ENCODE measurements at regions not wholly inside any gene's neighbourhood (a gene's known extent, or its start where the extent isn't known, plus 50 kb on each side); places are given as distances from the start of the nearest gene placed in this dataset.

DNA sequence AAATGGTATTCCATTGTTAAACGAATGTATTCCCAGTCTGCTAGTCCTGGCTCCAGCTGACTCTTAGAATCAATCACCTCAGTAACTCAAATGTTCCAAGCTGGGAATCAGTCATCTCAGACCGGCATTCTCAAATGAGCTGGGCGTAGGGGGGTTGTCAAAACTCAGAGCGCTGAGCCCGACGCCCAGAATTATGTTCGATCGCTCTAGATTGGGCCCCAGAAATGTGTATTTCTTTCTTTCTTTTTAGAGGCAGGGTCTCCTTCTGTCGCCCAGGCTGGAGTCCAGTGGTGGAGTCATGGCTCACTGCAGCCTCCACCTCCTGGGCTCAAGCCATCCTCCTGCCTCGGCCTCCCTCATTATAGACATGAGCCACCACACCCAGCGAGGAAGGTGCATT is 99.3 kb upstream of the IGF1R start:
- no peak for TF ChIP-seq EZH2 (IDR thresholded peaks at IDR 0.05; ENCODE audit: low read length, missing control alignments)
- no peak for TF ChIP-seq CTCF (conservative IDR thresholded peaks at IDR 0.05 in 1 of 2, IDR thresholded peaks at IDR 0.05 in 1 of 2; ENCODE audit: low read depth in 1 of 2, low read length in 2 of 2)
